Transverse colon (tissue), 4 donors: ENCODE measurements at regions not wholly inside any gene's neighbourhood (a gene's known extent, or its start where the extent isn't known, plus 50 kb on each side); places are given as distances from the start of the nearest gene placed in this dataset.

ENCODE experiments used
- CTCF ChIP-seq, 5 experiments: fragments of 200-600 bp in 3 of 5; fragments of 450-650 bp in 2 of 5; sonication (generic) in 3 of 5; IDR thresholded peaks; 1 replicate in 2 of 5; 2 replicates in 3 of 5; pipeline ENCODE4 v1.5.1; 2016 to 2017; ENCODE audit warnings: antibody characterized with exemption in 5 of 5, inconsistent platforms in 3 of 5, mild to moderate bottlenecking in 2 of 5, moderate library complexity in 1 of 5
- POLR2A ChIP-seq: fragments of 450-650 bp; IDR thresholded peaks from one replicate; pipeline ENCODE4 v1.6.1; 2016; ENCODE audit warnings: antibody characterized with exemption, mild to moderate bottlenecking, moderate library complexity
- POLR2AphosphoS5 ChIP-seq, 3 donors: sonication (generic); formaldehyde crosslinking; IDR thresholded peaks; one replicate each; pipeline ENCODE4 v1.6.1; 2016; ENCODE audit warnings: antibody characterized with exemption in 3 of 3

GRCh38 chr9:38202336-38202938 lies 133.4 kb upstream of the SHB start:
- TF ChIP-seq POLR2AphosphoS5 (IDR thresholded peaks at IDR 0.05) (no peak), POLR2A (no peak), CTCF (IDR thresholded peaks at IDR 0.05) (no peak)
